ENCODE measurements at regions not wholly inside any gene's neighbourhood (a gene's known extent, or its start where the extent isn't known, plus 50 kb on each side); places are given as distances from the start of the nearest gene placed in this dataset.

DNA sequence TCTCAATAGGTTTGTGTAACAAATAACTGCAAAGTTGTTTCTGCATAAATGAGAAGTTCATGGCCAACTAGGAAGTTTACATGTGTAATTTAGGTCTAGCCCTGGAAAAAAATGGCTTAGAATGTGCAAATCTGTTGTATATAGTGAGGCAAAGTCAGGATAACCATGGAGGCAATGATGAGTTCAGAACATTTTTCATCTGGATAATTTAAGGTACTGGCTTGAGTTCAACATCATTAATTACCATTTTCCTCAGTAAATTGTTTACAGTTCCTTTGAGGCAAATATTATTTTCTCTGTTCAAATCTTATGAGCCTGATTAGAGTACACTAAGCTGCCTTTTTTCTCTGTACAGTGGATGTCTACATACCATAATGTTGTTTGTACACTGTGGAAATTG is 1259.0 kb upstream of the NUDT12 start:
- POLR2A ChIA-PET (ENCODE audit: low non-redundant PET) = no interaction called here
- CTCF ChIA-PET = no interaction called here
- intact Hi-C loops (cut with micrococcal nuclease; ENCODE audit: unreplicated experiment) = no loop called here

DNA sequence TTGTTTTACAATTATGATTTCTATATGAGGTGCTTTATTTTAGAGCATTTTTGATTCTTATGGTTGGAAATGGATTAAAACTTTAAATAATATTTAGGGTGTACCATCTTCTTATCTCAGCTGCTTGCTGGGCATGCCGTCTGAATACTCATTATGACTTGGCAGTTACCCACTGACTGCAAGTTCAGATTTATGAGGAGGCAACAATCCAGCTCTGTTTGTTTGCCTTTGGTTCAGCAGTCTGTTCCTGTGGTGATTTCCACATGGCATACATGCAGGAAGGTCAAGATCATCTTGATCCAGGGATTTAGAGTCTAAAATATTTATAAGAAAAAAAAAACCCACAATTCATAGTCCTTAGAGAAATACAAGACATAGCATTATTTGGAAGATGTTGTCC is 1254.5 kb upstream of the NUDT12 start:
- H3K9me3 ChIP-seq (ENCODE audit: low read depth, low read length, poor library complexity, severe bottlenecking) = no peaks in the 10 kb centered on the region
- H3K4me1 ChIP-seq (ENCODE audit: insufficient read depth, low read length, poor library complexity, severe bottlenecking) = no peaks in the 10 kb centered on the region
- TF ChIP-seq CTCF (conservative IDR thresholded peaks at IDR 0.05; ENCODE audit: low read depth, low read length) = no peak
- no peak for TF ChIP-seq EZH2 (IDR thresholded peaks at IDR 0.05; ENCODE audit: borderline replicate concordance, low read depth, low read length, poor library complexity, severe bottlenecking)
- no TSS peak for BruUV-seq (replicated peaks)
- H3K27me3 ChIP-seq (replicated peaks; ENCODE audit: insufficient read depth, low read depth, low read length, poor library complexity) = no peaks in the 10 kb centered on the region
- no peak overlapping the region for H3K27ac ChIP-seq (ENCODE audit: low read depth, low read length, poor library complexity, severe bottlenecking)
- intact Hi-C loops (cut with micrococcal nuclease; ENCODE audit: unreplicated experiment) = no loop called here
- no peak for DNase-seq (ENCODE audit: low spot score)
- ChIA-PET POLR2A (ENCODE audit: low non-redundant PET) (no interaction called here), CTCF (no interaction called here)
- H3K4me3 ChIP-seq (ENCODE audit: low read depth, low read length, poor library complexity, severe bottlenecking) = no peak overlapping the region
- H3K36me3 ChIP-seq (ENCODE audit: insufficient read depth, low read length, poor library complexity, severe bottlenecking) = no peaks in the 10 kb centered on the region

More for the DNA sequence above, 1259.0 kb upstream of the NUDT12 start:
- BruUV-seq (replicated peaks) = no TSS peak
- H3K27ac ChIP-seq (ENCODE audit: low read depth, low read length, poor library complexity, severe bottlenecking) = no peak overlapping the region
- H3K4me3 ChIP-seq (ENCODE audit: low read depth, low read length, poor library complexity, severe bottlenecking) = no peak overlapping the region
- H3K27me3 ChIP-seq (replicated peaks; ENCODE audit: insufficient read depth, low read depth, low read length, poor library complexity) = no peaks in the 10 kb centered on the region
- no peak for TF ChIP-seq CTCF (conservative IDR thresholded peaks at IDR 0.05; ENCODE audit: low read depth, low read length)
- no peak for TF ChIP-seq EZH2 (IDR thresholded peaks at IDR 0.05; ENCODE audit: borderline replicate concordance, low read depth, low read length, poor library complexity, severe bottlenecking)
- no peaks in the 10 kb centered on the region for H3K36me3 ChIP-seq (ENCODE audit: insufficient read depth, low read length, poor library complexity, severe bottlenecking)
- H3K9me3 ChIP-seq (ENCODE audit: low read depth, low read length, poor library complexity, severe bottlenecking) = no peaks in the 10 kb centered on the region
- no peaks in the 10 kb centered on the region for H3K4me1 ChIP-seq (ENCODE audit: insufficient read depth, low read length, poor library complexity, severe bottlenecking)
- DNase-seq (ENCODE audit: low spot score) = no peak

DNA sequence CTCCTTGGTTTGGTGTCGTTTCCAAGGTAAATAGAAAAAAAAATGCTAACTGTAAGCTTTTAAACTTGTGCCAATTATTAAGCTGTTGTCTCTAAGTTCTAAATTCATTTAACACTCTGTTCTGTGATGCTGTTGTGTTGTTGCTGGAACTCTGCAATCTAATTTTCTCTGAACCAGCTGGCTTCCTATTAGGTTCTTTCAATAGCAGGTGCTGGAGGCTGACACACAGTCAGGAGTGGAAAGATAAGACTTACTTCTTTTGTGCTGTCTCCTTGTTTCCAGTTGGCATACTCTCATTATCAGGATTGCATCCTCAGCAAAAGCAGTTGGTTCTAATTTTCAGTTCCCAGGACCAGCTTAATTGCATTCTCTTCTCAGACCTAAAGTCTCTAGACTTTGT is 1252.6 kb upstream of the NUDT12 start:
- H3K4me1 ChIP-seq (ENCODE audit: insufficient read depth, low read length, poor library complexity, severe bottlenecking) = no peaks in the 10 kb centered on the region
- no peak for DNase-seq (ENCODE audit: low spot score)
- no TSS peak for BruUV-seq (replicated peaks)
- no peaks in the 10 kb centered on the region for H3K36me3 ChIP-seq (ENCODE audit: insufficient read depth, low read length, poor library complexity, severe bottlenecking)
- intact Hi-C loops (cut with micrococcal nuclease; ENCODE audit: unreplicated experiment) = no loop called here
- no peaks in the 10 kb centered on the region for H3K9me3 ChIP-seq (ENCODE audit: low read depth, low read length, poor library complexity, severe bottlenecking)
- H3K4me3 ChIP-seq (ENCODE audit: low read depth, low read length, poor library complexity, severe bottlenecking) = no peak overlapping the region
- POLR2A ChIA-PET (ENCODE audit: low non-redundant PET) = no interaction called here
- H3K27me3 ChIP-seq (replicated peaks; ENCODE audit: insufficient read depth, low read depth, low read length, poor library complexity) = no peaks in the 10 kb centered on the region
- TF ChIP-seq EZH2 (IDR thresholded peaks at IDR 0.05; ENCODE audit: borderline replicate concordance, low read depth, low read length, poor library complexity, severe bottlenecking) (no peak), CTCF (conservative IDR thresholded peaks at IDR 0.05; ENCODE audit: low read depth, low read length) (no peak)
- no peak overlapping the region for H3K27ac ChIP-seq (ENCODE audit: low read depth, low read length, poor library complexity, severe bottlenecking)
- CTCF ChIA-PET = no interaction called here

All from A673 (cell line).